Lower lobe of right lung (tissue), 2 donors: ENCODE measurements at regions not wholly inside any gene's neighbourhood (a gene's known extent, or its start where the extent isn't known, plus 50 kb on each side); places are given as distances from the start of the nearest gene placed in this dataset.

Experiments
- ATAC-seq, 2 donors: fragments of 200-7000 bp; cut with Tn5 transposase; one replicate each; pipeline ENCODE4 v1.9.1; 2020 to 2022; ENCODE audit warnings: mild to moderate bottlenecking in 2 of 2, moderate library complexity in 2 of 2
- DNase-seq: peaks from one replicate; pipeline ENCODE4 v3.0.0-alpha.2; 2020
- H3K27ac ChIP-seq: fragments of 200-600 bp; one replicate; pipeline ENCODE4 v1.8.0; 2022
- H3K27me3 ChIP-seq: fragments of 200-600 bp; one replicate; pipeline ENCODE4 v1.8.0; 2022; ENCODE audit warnings: low read depth
- H3K36me3 ChIP-seq: fragments of 200-600 bp; one replicate; pipeline ENCODE4 v1.8.0; 2022; ENCODE audit warnings: mild to moderate bottlenecking
- H3K4me1 ChIP-seq: fragments of 200-600 bp; one replicate; pipeline ENCODE4 v1.8.0; 2022
- H3K4me3 ChIP-seq: fragments of 200-600 bp; one replicate; pipeline ENCODE4 v1.8.0; 2022; ENCODE audit warnings: mild to moderate bottlenecking
- H3K9me3 ChIP-seq: fragments of 200-600 bp; one replicate; pipeline ENCODE4 v1.8.0; 2022
- intact Hi-C: fragments of 100-400 bp; cut with DNase I; formaldehyde crosslinking; loops from one replicate; pipeline ENCODE4 v1.11.0; 2022
- TF ChIP-seq, protein P1 (sequence below): fragments of 200-600 bp; IDR thresholded peaks from one replicate; pipeline ENCODE4 v1.8.0; 2022; ENCODE audit warnings: antibody characterized with exemption, mild to moderate bottlenecking
- donor health status: DM: no; HTN: yes; CAD: no; lungs with severe emphysema.

DNA sequence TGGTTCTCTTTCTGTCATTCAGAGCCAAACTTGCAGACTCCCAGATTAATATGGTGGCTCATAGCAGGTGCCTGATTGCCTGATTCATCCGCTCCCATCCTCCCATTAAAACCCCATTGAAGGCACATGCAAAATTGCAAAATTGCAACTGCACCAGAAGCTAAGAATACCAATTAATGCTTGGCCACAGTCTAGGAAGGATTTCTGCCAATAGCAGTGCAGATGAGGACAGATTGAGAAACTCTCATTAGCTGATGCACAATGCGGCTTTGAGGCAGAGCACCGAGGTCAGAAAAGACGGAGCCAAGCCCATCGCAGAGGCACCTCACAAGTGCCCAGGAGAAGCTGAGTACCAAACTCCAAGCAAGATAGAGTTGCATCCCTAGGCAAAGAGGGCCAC, 172.8 kb downstream of the ARL4C start:
- ATAC-seq, result no peak
- Histone ChIP-seq H3K36me3 (no peaks in the 10 kb centered on the region), H3K4me1 (no peaks in the 10 kb centered on the region), H3K4me3 (no peak overlapping the region), H3K9me3 (no peaks in the 10 kb centered on the region), H3K27me3 (no peaks in the 10 kb centered on the region), H3K27ac (no peak overlapping the region)
- intact Hi-C loops, result no loop called here
- TF ChIP-seq, protein P1, sequence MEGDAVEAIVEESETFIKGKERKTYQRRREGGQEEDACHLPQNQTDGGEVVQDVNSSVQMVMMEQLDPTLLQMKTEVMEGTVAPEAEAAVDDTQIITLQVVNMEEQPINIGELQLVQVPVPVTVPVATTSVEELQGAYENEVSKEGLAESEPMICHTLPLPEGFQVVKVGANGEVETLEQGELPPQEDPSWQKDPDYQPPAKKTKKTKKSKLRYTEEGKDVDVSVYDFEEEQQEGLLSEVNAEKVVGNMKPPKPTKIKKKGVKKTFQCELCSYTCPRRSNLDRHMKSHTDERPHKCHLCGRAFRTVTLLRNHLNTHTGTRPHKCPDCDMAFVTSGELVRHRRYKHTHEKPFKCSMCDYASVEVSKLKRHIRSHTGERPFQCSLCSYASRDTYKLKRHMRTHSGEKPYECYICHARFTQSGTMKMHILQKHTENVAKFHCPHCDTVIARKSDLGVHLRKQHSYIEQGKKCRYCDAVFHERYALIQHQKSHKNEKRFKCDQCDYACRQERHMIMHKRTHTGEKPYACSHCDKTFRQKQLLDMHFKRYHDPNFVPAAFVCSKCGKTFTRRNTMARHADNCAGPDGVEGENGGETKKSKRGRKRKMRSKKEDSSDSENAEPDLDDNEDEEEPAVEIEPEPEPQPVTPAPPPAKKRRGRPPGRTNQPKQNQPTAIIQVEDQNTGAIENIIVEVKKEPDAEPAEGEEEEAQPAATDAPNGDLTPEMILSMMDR, result no peak
- no peak for DNase-seq

DNA sequence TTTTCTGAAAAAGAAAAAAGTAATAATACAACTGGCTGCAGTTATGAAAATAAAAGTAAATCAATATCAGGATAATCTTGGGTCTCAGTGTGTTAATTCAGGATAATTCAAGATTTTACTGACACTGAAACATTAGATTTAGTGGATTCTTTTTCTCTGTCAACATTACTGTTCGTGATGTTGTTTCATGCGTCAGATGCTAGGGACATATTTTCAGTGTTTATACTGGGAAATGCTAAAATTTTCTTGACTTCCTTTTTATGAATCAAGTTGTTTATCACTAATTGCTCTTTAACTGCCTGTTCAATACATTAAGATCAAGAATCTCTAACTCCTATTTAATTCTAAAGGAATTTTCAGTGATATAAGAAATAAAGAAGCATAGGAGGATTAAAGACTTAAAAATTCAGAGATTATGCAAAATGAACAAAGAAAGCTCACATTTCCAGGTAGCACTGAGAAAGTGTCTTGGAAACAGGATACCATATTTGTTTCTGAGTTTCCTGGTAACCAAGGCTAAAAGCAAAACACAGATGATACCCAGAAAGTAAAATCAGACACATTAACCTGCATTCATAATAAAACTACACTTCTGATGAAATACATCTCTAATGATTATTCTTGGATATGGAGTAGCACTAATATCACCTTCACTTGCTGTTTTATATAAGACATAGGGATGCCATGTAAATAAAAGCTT, 174.0 kb downstream of the ARL4C start:
- ATAC-seq (no peak), DNase-seq (no peak)
- no peaks in the 10 kb centered on the region for H3K9me3 ChIP-seq
- intact Hi-C loops, result no loop called here
- TF ChIP-seq, protein P1, result no peak
- H3K27me3 ChIP-seq, result no peaks in the 10 kb centered on the region
- H3K36me3 ChIP-seq, result no peaks in the 10 kb centered on the region
- no peak overlapping the region for H3K27ac ChIP-seq
- H3K4me3 ChIP-seq, result no peak overlapping the region
- no peaks in the 10 kb centered on the region for H3K4me1 ChIP-seq

DNA sequence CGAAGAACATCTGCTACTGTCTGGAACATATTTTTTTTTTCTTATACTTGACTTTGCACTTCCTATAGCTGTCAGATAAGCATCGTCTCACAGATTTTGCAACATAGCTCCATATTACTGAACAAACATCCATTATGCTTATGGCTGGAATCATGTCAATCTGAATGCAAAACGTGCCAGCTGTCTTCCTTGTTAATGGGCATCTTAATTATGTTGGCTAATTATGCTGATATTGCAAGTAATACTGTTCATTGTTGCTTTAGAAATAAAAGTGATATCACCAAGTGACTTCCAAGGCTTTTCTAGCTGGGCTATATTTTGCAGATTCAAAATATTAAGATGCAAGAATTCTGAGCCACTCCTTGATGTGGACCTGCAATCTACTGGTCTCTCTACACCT, 176.8 kb downstream of the ARL4C start:
- ATAC-seq (no peak), DNase-seq (no peak)
- TF ChIP-seq, protein P1, result no peak
- H3K4me3 ChIP-seq, result no peak overlapping the region
- no peaks in the 10 kb centered on the region for H3K27me3 ChIP-seq
- H3K9me3 ChIP-seq, result no peaks in the 10 kb centered on the region
- H3K4me1 ChIP-seq, result no peaks in the 10 kb centered on the region
- no peak overlapping the region for H3K27ac ChIP-seq
- no peaks in the 10 kb centered on the region for H3K36me3 ChIP-seq
- intact Hi-C loops, result no loop called here

DNA sequence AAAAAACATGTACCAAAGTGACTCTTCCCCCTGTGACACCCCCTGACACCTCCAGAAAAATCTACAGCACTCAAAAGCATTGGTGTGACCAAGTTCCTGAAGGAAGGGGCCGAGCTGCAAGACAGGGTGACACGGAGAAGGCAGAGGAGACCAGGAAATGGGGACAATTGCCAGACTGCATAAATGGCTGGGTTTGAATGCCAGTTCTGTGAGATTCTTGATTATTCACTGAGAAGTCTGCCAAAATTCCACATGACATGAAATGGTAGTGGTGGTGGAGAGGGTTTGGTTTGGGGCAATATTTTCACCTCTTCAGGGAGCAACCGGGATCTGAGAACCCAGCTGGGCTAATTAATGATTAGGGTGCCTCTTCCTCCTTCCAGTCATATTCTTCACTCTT, 178.5 kb downstream of the ARL4C start:
- H3K27me3 ChIP-seq, result no peaks in the 10 kb centered on the region
- no peak overlapping the region for H3K27ac ChIP-seq
- no peak for ATAC-seq
- TF ChIP-seq, protein P1, result no peak
- H3K4me3 ChIP-seq, result no peak overlapping the region
- H3K9me3 ChIP-seq, result no peaks in the 10 kb centered on the region
- H3K36me3 ChIP-seq, result no peaks in the 10 kb centered on the region
- intact Hi-C loops, result no loop called here
- no peak for DNase-seq
- no peaks in the 10 kb centered on the region for H3K4me1 ChIP-seq

DNA sequence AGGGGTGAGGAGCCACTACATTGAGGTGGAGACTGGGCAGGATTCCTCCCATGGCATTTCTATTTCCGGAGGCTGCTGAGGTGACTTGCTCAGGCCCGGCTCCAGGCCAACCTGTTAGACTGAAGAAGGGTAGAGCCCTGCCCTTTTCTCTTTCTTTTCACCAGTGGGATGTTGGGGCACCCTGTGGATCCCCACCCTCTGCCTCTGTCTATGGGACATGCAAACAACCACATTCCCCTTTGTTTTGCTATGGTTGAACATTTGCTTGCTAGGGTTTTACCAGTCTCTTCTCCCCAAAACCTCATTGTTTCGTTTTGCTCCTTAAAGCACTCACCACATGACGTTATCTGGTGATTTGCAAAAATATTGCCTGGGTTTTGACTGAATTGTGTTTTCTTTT, 183.3 kb downstream of the ARL4C start:
- H3K9me3 ChIP-seq, result no peaks in the 10 kb centered on the region
- H3K36me3 ChIP-seq, result no peaks in the 10 kb centered on the region

More for the DNA sequence above, 183.3 kb downstream of the ARL4C start:
- DNase-seq (no peak), ATAC-seq (no peak)
- TF ChIP-seq, protein P1, result no peak
- H3K4me1 ChIP-seq, result no peaks in the 10 kb centered on the region
- intact Hi-C loops, result no loop called here
- H3K27ac ChIP-seq, result no peak overlapping the region
- no peaks in the 10 kb centered on the region for H3K27me3 ChIP-seq
- no peak overlapping the region for H3K4me3 ChIP-seq
